Liver (tissue), 8 donors: ENCODE measurements at regions not wholly inside any gene's neighbourhood (a gene's known extent, or its start where the extent isn't known, plus 50 kb on each side); places are given as distances from the start of the nearest gene placed in this dataset.

ENCODE experiments used
- DNase-seq: peaks from one replicate; pipeline ENCODE4 v3.0.0-alpha.2; 2017; ENCODE audit warnings: low spot score
- H3K27ac ChIP-seq, 2 donors: one replicate each; pipeline ENCODE4 v1.7.0; 2013; ENCODE audit warnings: inconsistent platforms in 2 of 2, low read length in 2 of 2, control low read depth in 1 of 2, low read depth in 1 of 2, mild to moderate bottlenecking in 1 of 2
- H3K27me3 ChIP-seq, 4 donors: one replicate each; pipeline versions ENCODE4 v1.6.1 to v1.7.0; 2013; ENCODE audit warnings: low read length in 3 of 4, inconsistent platforms in 1 of 4, mild to moderate bottlenecking in 1 of 4, moderate library complexity in 1 of 4; ENCODE audit not compliant: control insufficient read depth in 4 of 4, insufficient read depth in 4 of 4
- H3K36me3 ChIP-seq, 4 donors: one replicate each; pipeline versions ENCODE4 v1.6.1 to v1.7.0; 2013; ENCODE audit warnings: low read length in 3 of 4, mild to moderate bottlenecking in 3 of 4, low read depth in 1 of 4, moderate library complexity in 1 of 4; ENCODE audit not compliant: control insufficient read depth in 4 of 4, insufficient read depth in 3 of 4
- H3K4me1 ChIP-seq, 4 donors: one replicate each; pipeline versions ENCODE4 v1.6.1 to v1.7.0; 2013; ENCODE audit warnings: low read length in 3 of 4, mild to moderate bottlenecking in 3 of 4, moderate library complexity in 1 of 4; ENCODE audit not compliant: control insufficient read depth in 4 of 4, insufficient read depth in 4 of 4
- H3K4me3 ChIP-seq, 3 donors: one replicate each; pipeline versions ENCODE4 v1.6.1 to v1.7.0; 2013; ENCODE audit warnings: low read length in 3 of 3, control low read depth in 1 of 3, low read depth in 1 of 3, mild to moderate bottlenecking in 1 of 3
- H3K9ac ChIP-seq, 2 donors: one replicate each; pipeline ENCODE4 v1.7.0; 2013; ENCODE audit warnings: low read length in 2 of 2, mild to moderate bottlenecking in 2 of 2, moderate library complexity in 2 of 2, control low read depth in 1 of 2, low read depth in 1 of 2
- H3K9me3 ChIP-seq, 4 donors: one replicate each; pipeline versions ENCODE4 v1.6.1 to v1.7.0; 2013; ENCODE audit warnings: low read length in 3 of 4; ENCODE audit not compliant: control insufficient read depth in 4 of 4
- ATF3 ChIP-seq: IDR thresholded peaks from 2 replicates; pipeline ENCODE4 v1.6.1; 2016; ENCODE audit warnings: antibody characterized with exemption
- CTCF ChIP-seq: fragments of 150-350 bp; IDR thresholded peaks from 2 replicates; pipeline ENCODE4 v1.5.1; 2017; ENCODE audit warnings: improper control_type of control experiment, low read depth, low read length; ENCODE audit not compliant: missing input control
- EGR1 ChIP-seq, 2 donors: IDR thresholded peaks; 2 replicates each; pipeline ENCODE4 v1.6.1; 2016 to 2018; ENCODE audit warnings: antibody characterized with exemption in 2 of 2, low read depth in 2 of 2
- FOXA1 ChIP-seq: IDR thresholded peaks from 2 replicates; pipeline ENCODE4 v1.6.1; 2016; ENCODE audit warnings: antibody characterized with exemption
- FOXA2 ChIP-seq: IDR thresholded peaks from 2 replicates; pipeline ENCODE4 v1.6.1; 2016; ENCODE audit warnings: antibody characterized with exemption
- GABPA ChIP-seq, 2 donors: IDR thresholded peaks in 1 of 2; conservative IDR thresholded peaks in 1 of 2; 2 replicates each; pipeline ENCODE4 v1.6.1; 2016; ENCODE audit warnings: antibody characterized with exemption in 2 of 2, mild to moderate bottlenecking in 1 of 2, moderate library complexity in 1 of 2
- HNF4A ChIP-seq, 2 donors: conservative IDR thresholded peaks; 2 replicates each; pipeline ENCODE4 v1.6.1; 2016; ENCODE audit warnings: antibody characterized with exemption in 2 of 2, mild to moderate bottlenecking in 2 of 2
- HNF4G ChIP-seq: IDR thresholded peaks from 2 replicates; pipeline ENCODE4 v1.6.1; 2016; ENCODE audit warnings: antibody characterized with exemption
- JUND ChIP-seq, 2 donors: IDR thresholded peaks; 2 replicates each; pipeline ENCODE4 v1.6.1; 2016; ENCODE audit warnings: antibody characterized with exemption in 2 of 2
- MAX ChIP-seq: IDR thresholded peaks from 2 replicates; pipeline ENCODE4 v1.6.1; 2016; ENCODE audit warnings: antibody characterized with exemption
- NR2F2 ChIP-seq: IDR thresholded peaks from 2 replicates; pipeline ENCODE4 v1.6.1; 2016; ENCODE audit warnings: antibody characterized with exemption
- RAD21 ChIP-seq, 2 donors: IDR thresholded peaks; 2 replicates each; pipeline ENCODE4 v1.6.1; 2016; ENCODE audit warnings: antibody characterized with exemption in 2 of 2, mild to moderate bottlenecking in 2 of 2
- REST ChIP-seq: IDR thresholded peaks from 2 replicates; pipeline ENCODE4 v1.6.1; 2016; ENCODE audit warnings: antibody characterized with exemption, mild to moderate bottlenecking
- RXRA ChIP-seq, 2 donors: IDR thresholded peaks; 2 replicates each; pipeline ENCODE4 v1.6.1; 2017 to 2018; ENCODE audit warnings: antibody characterized with exemption in 2 of 2, mild to moderate bottlenecking in 1 of 2
- SP1 ChIP-seq: IDR thresholded peaks from 2 replicates; pipeline ENCODE4 v1.6.1; 2018; ENCODE audit warnings: antibody characterized with exemption, mild to moderate bottlenecking
- TAF1 ChIP-seq: conservative IDR thresholded peaks from 2 replicates; pipeline ENCODE4 v1.6.1; 2016; ENCODE audit warnings: antibody characterized with exemption, mild to moderate bottlenecking
- YY1 ChIP-seq: IDR thresholded peaks from 2 replicates; pipeline ENCODE4 v1.6.1; 2016; ENCODE audit warnings: antibody characterized with exemption, mild to moderate bottlenecking
- ZBTB33 ChIP-seq: IDR thresholded peaks from 2 replicates; pipeline ENCODE4 v1.6.1; 2016; ENCODE audit warnings: antibody characterized with exemption
- WGBS: extraction: QIAGEN DNeasy Blood & Tissue Kit; methylation state at CpG from one replicate; pipeline ENCODE4 v1.1.7; 2013; 5-methylcytosine and 5-hydroxymethylcytosine counted together
- donor health status: healthy.
- donor health status: healthy.
- donor health status: healthy.
- donor health status: healthy.
- donor health status: healthy.

- H3K9me3 ChIP-seq, result peaks cover 0 to 2% (median 0%) of the 10 kb centered on the region in 4 donors
- no peaks in the 10 kb centered on the region for H3K36me3 ChIP-seq
- WGBS, result 61% methylated on average over 1 of the region's 1 CpG
- no peak overlapping the region for H3K27ac ChIP-seq
- H3K9ac ChIP-seq, result no peak overlapping the region
- no peaks in the 10 kb centered on the region for H3K4me1 ChIP-seq
- H3K4me3 ChIP-seq, result no peak overlapping the region
- DNase-seq, result no peak
- no peaks in the 10 kb centered on the region for H3K27me3 ChIP-seq
- TF ChIP-seq FOXA2 (no peak), SP1 (no peak)
Measured at GRCh38 chr6:19603721-19604120, 233.4 kb upstream of the ID4 start.

GRCh38 chr6:19605624-19606023 lies 231.5 kb upstream of the ID4 start:
- no peaks in the 10 kb centered on the region for H3K36me3 ChIP-seq
- no peak for DNase-seq
- H3K4me1 ChIP-seq, result no peaks in the 10 kb centered on the region
- 80% methylated on average over 6 of the region's 6 CpGs for WGBS
- no peak overlapping the region for H3K9ac ChIP-seq
- H3K4me3 ChIP-seq, result no peak overlapping the region
- no peak overlapping the region for H3K27ac ChIP-seq
- TF ChIP-seq ZBTB33 (no peak), FOXA1 (no peak), TAF1 (no peak)
- no peaks in the 10 kb centered on the region for H3K9me3 ChIP-seq
- H3K27me3 ChIP-seq, result no peaks in the 10 kb centered on the region

GRCh38 chr6:19608546-19608945 lies 228.6 kb upstream of the ID4 start:
- 44% methylated on average over 1 of the region's 1 CpG for WGBS
- H3K9me3 ChIP-seq, result no peaks in the 10 kb centered on the region
- H3K36me3 ChIP-seq, result no peaks in the 10 kb centered on the region
- no peaks in the 10 kb centered on the region for H3K4me1 ChIP-seq
- H3K27ac ChIP-seq, result no peak overlapping the region
- TF ChIP-seq FOXA1, result no peak
- no peak for TF ChIP-seq MAX
- no peak for TF ChIP-seq GABPA (IDR thresholded peaks at IDR 0.05 in 1 of 2, conservative IDR thresholded peaks at IDR 0.05 in 1 of 2)
- TF ChIP-seq ATF3, result no peak
- no peak for TF ChIP-seq YY1
- no peak for TF ChIP-seq TAF1
- TF ChIP-seq EGR1 (IDR thresholded peaks at IDR 0.05; ENCODE audit: low read depth in 2 of 2), result no peak
- TF ChIP-seq NR2F2, result no peak
- TF ChIP-seq ZBTB33, result no peak
- no peak for TF ChIP-seq RAD21 (IDR thresholded peaks at IDR 0.05)
- TF ChIP-seq FOXA2, result no peak
- no peak for TF ChIP-seq HNF4A (conservative IDR thresholded peaks at IDR 0.05)
- TF ChIP-seq HNF4G, result no peak
- TF ChIP-seq SP1, result no peak
- no peak for TF ChIP-seq CTCF
- no peak for TF ChIP-seq REST
- TF ChIP-seq RXRA (IDR thresholded peaks at IDR 0.05), result no peak
- no peak for TF ChIP-seq JUND (IDR thresholded peaks at IDR 0.05)
- H3K27me3 ChIP-seq, result no peaks in the 10 kb centered on the region
- no peak overlapping the region for H3K9ac ChIP-seq
- DNase-seq, result no peak
- no peak overlapping the region for H3K4me3 ChIP-seq
